ENCODE measurements at regions not wholly inside any gene's neighbourhood (a gene's known extent, or its start where the extent isn't known, plus 50 kb on each side); places are given as distances from the start of the nearest gene placed in this dataset.

DNA sequence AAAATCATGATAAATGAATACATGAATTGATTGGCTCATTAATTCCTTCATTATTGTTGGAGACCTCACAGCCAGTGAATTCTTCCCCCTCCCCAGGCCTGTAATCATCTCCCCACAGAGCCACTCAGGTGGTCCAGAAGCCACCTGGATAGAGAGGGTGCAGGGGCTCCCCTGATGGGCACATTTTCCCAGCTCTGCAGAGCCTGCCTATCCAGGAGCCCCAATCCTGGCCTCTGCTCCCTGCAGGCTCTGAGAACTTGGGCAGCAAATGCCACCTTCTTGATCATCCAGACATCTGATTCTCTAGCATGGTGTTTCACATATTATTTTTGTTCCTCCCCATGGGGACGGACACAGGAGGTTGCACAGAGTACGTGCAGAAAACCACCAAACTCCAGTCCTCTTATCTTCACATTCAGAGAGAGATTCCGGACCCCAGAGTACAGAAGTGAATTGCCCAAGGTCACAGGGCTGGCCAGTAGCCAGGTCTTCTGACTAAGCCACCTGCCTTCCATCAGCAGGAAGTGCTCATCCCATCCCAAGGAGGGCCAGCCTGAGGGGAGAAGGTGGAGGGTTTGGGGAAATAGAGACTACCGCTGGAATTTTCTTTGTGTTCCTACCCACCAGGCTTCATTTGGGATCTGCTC, 348.0 kb downstream of the BUD13 start:
- no peak for TF ChIP-seq CTCF (IDR thresholded peaks at IDR 0.05)
- Histone ChIP-seq H3K9me3 (no peaks in the 10 kb centered on the region), H3K36me3 (ENCODE audit: low read depth) (no peaks in the 10 kb centered on the region), H3K4me1 (ENCODE audit: low read depth) (peaks cover 11% of the 10 kb centered on the region), H3K4me3 (no peak overlapping the region)
- no peak for DNase-seq
- ATAC-seq, result no peak
- intact Hi-C loops (cut with DNase I, micrococcal nuclease), result no loop called here

DNA sequence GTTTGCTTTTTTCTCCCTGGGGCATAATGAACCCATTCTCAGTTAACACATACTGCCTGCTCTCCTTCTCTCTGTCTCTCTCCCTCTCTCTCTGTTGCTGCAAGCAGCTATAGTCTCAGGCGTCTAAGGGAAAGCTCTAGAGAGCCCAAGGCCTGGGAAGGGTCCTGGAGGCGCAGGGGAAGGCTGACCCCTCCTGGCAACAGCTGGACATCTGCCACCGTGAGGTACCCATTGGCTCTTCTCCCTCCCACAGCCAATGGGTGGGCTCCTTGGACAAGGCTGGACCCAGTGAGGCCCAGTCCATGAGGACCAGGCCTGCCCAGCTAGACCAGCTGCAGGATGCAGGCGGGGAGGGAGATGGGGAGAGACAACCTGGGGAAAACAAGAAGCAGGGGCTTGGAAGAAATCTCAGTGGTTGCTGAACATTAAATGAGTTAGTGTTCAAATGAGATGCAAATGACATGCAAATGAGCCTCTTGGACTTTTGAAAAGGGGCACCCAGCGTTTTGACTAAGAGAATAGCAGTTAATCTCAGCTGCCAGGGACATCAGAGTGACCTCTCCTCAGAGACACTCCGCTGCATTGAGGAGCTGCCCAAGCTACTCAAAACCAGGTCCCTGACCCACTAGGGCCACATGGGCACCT, 349.7 kb downstream of the BUD13 start:
- Histone ChIP-seq H3K9me3 (no peaks in the 10 kb centered on the region), H3K36me3 (ENCODE audit: low read depth) (no peaks in the 10 kb centered on the region), H3K4me1 (ENCODE audit: low read depth) (peaks cover 8% of the 10 kb centered on the region), H3K4me3 (no peak overlapping the region)
- TF ChIP-seq CTCF (IDR thresholded peaks at IDR 0.05), result no peak
- intact Hi-C loops (cut with DNase I, micrococcal nuclease), result no loop called here
- ATAC-seq, result no peak
- DNase-seq, result no peak

DNA sequence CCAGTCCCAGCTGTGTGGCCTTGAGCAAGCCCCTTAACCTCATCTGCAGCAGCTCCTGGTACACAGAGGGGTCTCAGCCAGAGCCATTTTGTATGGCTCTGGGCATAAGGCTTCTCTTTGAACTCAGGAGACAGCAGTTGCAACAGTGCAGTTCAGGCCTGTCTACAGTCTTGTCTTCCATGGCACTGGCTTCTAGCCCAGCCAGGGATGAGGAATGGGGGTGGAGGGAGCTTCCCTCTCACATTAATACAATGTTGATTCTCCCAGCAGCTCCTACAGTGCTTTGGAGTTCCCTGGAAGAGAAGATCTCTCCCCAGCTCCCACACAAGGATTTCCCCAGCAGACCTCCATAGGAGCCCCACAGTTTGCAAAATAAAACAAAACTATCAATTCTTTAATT, 350.2 kb downstream of the BUD13 start:
- Histone ChIP-seq H3K9me3 (no peaks in the 10 kb centered on the region), H3K36me3 (ENCODE audit: low read depth) (no peaks in the 10 kb centered on the region), H3K4me3 (no peak overlapping the region), H3K4me1 (ENCODE audit: low read depth) (peaks cover 4% of the 10 kb centered on the region)
- DNase-seq (no peak), ATAC-seq (no peak)
- intact Hi-C loops (cut with DNase I, micrococcal nuclease), result no loop called here
- no peak for TF ChIP-seq CTCF (IDR thresholded peaks at IDR 0.05)

- no peak overlapping the region for H3K4me3 ChIP-seq
- H3K36me3 ChIP-seq (ENCODE audit: low read depth), result no peaks in the 10 kb centered on the region
- DNase-seq, result no peak
- intact Hi-C loops (cut with DNase I, micrococcal nuclease), result no loop called here
- no peaks in the 10 kb centered on the region for H3K4me1 ChIP-seq (ENCODE audit: low read depth)
- no peaks in the 10 kb centered on the region for H3K9me3 ChIP-seq
- no peak for ATAC-seq
- no peak for TF ChIP-seq CTCF (IDR thresholded peaks at IDR 0.05)
Observed at GRCh38 chr11:116421529-116422185, 351.1 kb downstream of the BUD13 start.

- ATAC-seq (peak; percentile 79), DNase-seq (no peak)
- no peak for TF ChIP-seq CTCF (IDR thresholded peaks at IDR 0.05)
- H3K9me3 ChIP-seq, result no peaks in the 10 kb centered on the region
- H3K4me1 ChIP-seq (ENCODE audit: low read depth), result no peaks in the 10 kb centered on the region
- no peak overlapping the region for H3K4me3 ChIP-seq
- no peaks in the 10 kb centered on the region for H3K36me3 ChIP-seq (ENCODE audit: low read depth)
- intact Hi-C loops (cut with DNase I, micrococcal nuclease), result no loop called here
Observed at GRCh38 chr11:116420770-116421528, 351.8 kb downstream of the BUD13 start.
